ENCODE measurements at regions not wholly inside any gene's neighbourhood (a gene's known extent, or its start where the extent isn't known, plus 50 kb on each side); places are given as distances from the start of the nearest gene placed in this dataset.
"Not testable (repeated sequence)": the region's sequence is repeated elsewhere in the genome, so short reads cannot be mapped to it uniquely, and the experiment has no call there.

- FAIRE-seq, result no peak
Measured at GRCh38 chr2:160816916-160817499, 323.4 kb upstream of the RBMS1 start.

DNA sequence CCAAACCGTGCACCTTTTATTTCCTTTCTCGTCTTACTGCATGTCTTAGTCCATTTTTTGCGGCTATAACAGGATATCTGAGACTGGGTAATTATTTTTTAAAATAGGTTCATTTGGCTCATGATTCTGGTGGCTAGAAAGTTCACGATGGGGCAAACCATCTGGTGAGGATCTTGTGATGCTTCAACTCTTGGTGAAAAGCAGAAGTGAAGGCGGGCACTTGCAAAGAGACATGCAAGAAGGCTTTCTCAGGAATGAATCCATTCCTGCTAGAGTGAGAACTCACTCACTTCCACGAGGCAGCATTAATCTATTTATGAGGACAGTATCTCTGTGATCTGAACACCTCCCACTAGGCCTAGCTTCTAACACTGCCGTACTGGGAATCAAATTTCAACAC, 327.1 kb upstream of the RBMS1 start:
- no peak for FAIRE-seq

GRCh38 chr2:160822006-160822405, 328.4 kb upstream of the RBMS1 start:
- no peak for FAIRE-seq

DNA sequence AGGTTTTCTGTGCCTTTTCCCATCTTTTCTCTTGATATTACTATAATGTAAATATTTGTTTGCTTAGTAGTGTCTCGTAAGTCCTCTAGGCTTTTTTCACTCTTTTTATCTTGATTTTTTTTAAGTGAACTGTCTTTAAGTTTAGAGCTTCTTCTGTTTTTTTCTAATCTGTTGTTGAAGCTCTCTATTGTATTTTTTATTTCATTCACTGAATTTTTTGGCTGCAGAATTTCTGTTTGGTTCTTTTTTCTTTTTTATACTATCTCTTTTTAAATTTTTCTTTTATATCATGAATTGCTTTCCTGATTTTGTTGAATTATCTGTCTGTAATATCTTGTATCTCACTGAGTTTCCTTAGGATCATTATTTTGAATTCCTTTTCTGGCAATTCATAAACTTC, 331.8 kb upstream of the RBMS1 start:
- FAIRE-seq, result no peak

- no peak for FAIRE-seq
Measured at GRCh38 chr2:160826496-160826895, 332.9 kb upstream of the RBMS1 start.

DNA sequence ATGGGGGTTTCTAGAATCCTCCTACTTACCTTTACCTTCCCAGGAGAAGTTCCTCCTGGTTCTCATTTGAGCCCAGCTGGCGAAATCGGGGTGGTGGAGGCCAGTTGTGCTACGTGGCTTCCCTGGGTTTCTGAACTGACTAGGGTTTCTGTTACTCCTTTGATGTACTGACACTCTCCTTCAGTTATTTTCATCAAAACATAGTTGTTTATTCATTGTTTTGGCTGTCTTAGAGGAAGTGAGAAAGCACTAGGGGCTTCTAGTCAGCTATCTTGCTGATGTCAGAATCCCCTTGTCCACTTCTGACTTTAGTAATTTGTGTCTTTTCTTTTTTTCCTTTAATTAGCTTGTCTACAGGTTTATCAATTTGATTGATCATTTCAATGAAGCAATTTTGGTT, 332.2 kb upstream of the TANK start:
- FAIRE-seq, result no peak

DNA sequence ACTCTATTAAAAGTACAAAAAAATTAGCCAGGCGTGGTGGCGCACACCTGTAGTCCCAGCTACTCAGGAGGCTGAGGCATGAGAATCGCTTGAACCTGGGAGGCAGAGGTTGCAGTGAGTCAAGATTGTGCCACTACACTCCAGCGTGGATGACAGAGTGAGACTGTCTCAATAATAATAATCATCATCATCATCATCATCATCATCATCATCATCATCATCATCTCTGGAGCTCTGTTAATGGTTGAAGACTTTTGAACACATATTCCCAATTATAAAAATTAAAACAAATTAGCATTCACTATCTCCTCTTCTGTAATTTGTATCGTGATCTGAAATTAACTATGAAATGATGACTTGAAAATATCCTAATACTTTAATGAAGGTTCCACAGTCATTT, 327.8 kb upstream of the TANK start:
- not testable (repeated sequence) for FAIRE-seq

- FAIRE-seq, result no peak
Measured at GRCh38 chr2:160835166-160835565, 325.1 kb upstream of the TANK start.

GRCh38 chr2:160836755-160837154, 323.5 kb upstream of the TANK start:
- FAIRE-seq, result no peak

- no peak for FAIRE-seq
Measured at GRCh38 chr2:160837416-160837815, 322.8 kb upstream of the TANK start.

- no peak for FAIRE-seq
Measured at GRCh38 chr2:160838147-160838546, 322.1 kb upstream of the TANK start.

DNA sequence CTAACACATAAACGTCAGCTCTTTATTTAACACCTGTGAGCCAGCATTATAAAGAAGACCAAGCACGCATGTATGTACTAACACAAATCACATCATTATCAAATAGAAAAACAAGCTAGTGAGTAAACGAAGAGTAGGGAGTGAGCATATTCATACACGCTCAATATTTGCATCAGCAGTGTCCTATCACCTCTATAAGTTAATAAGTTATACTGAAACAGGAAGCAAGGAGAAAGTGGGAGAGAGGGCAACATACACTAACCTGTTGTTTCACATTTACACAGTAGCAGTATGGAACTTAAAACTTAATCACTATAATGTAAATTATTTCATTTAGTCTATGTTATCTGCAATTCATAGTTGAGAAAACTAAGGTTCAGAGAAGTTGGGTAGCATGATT, 321.5 kb upstream of the TANK start:
- FAIRE-seq, result no peak

- FAIRE-seq, result no peak
Measured at GRCh38 chr2:160842286-160842685, 317.9 kb upstream of the TANK start.

DNA sequence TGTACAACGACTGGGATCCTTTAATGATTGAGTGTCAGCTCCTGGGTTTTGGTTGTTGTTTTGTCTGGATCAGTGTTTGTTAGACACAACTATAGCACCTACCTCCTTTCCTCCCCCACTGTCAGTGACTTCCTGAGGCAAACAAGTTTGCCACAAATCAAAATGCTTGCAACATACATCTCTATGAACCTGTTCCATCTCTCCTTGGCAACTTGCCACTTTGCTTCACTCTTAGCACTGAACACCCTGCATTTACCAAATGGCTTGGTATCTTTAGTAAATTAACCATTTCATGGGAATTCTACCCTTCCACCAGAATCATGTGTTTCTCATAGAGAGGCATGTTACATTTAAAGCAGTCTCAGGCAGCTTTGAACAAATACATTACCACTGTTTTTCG, 301.1 kb upstream of the TANK start:
- FAIRE-seq, result no peak

DNA sequence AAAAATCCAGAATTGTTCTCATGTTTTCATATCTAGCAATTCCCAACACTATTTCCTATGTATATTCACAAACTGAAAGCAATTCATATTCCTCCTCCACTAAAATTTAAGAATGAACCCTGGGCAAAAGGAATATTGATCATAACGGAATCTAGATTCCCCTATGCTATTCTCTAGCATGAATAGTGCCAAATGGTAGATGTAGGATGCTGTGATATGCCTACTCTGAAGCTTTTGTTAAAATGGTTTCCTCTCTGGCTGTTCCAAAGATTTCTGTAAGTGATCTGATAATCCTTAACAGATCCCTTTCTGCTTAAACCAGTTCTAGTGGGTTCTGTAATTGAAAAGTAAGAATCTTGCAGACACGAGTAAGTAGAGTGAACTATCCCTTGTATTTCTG, 298.0 kb upstream of the TANK start:
- FAIRE-seq, result no peak

DNA sequence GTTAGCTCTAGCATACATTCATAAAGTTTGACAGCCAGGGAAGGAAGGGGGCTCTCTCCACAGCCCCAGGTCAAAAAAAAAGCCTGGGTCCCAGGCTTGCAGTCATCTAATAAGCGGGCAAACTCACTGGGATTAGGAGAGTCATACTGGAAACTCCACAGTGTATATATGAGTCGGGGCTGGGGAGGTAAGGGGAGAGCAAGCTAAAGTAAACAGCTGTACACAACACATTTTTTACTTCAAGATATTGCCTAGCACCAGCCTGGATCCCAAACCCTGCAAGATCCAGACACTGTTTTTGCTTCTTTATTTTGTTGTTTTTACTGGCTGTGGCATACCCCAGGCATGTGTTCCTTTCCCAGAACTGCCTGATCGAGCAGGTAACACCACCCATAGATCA, 291.3 kb upstream of the TANK start:
- no peak for FAIRE-seq

DNA sequence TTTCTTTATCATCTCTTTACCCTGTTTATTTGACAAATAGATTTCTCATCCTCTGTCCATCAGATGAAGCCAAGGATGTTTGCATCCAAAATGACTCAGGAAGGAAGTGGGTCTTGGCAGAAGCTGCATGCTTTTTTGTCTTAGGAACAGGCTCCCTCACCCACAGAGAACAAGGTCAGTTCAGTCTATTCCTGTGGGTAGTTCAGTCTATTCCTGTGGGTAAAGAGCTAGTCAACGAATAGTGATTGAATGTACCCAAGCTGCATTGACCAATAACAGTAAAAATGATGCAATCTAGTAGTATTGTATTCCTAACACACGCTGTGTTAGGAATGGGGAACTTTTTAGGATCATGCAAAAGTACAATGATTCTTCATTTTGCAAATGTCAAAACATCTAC, 290.8 kb upstream of the TANK start:
- no peak for FAIRE-seq

DNA sequence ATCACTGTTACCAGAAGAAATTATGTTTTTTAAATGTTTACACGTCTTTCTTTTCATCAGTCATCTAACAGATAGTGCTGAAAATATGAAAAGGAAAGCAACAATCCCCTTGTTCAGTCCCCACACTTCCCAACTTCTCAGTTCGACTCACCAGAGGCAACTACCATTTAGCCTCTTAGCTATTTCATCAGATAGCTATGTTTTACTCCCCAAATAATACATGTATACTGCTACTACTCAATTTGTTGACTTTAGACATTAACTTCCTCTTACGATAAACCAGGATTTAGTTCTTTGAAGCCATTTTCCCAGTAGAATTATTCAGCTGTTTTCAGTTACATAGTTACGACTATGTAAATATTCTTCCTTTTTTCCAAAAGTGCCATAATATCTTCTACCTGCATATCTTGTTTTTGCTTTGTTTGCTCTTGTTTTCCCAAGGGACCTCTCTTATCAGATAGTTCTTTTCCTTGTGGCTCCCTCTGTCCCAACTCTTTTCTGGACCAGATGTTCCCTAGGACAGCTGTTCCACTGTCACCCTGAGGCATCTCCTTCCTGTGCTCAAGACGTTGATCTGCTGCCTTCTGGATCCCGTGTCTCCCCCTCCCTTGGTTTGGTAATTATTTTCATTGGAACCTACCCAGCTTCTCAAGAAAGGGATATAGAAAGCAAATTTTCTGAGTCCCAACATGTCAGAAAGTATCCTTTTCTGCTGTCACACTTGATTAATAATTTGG, 289.3 kb upstream of the TANK start:
- FAIRE-seq, result no peak

- FAIRE-seq, result no peak
Measured at GRCh38 chr2:160871953-160872352, 288.3 kb upstream of the TANK start.

GRCh38 chr2:160876029-160876428, 284.2 kb upstream of the TANK start:
- FAIRE-seq, result no peak

- no peak for FAIRE-seq
Measured at GRCh38 chr2:160876765-160877164, 283.5 kb upstream of the TANK start.

GRCh38 chr2:160878618-160879017, 281.6 kb upstream of the TANK start:
- no peak for FAIRE-seq

GRCh38 chr2:160882906-160883305, 277.3 kb upstream of the TANK start:
- no peak for FAIRE-seq

DNA sequence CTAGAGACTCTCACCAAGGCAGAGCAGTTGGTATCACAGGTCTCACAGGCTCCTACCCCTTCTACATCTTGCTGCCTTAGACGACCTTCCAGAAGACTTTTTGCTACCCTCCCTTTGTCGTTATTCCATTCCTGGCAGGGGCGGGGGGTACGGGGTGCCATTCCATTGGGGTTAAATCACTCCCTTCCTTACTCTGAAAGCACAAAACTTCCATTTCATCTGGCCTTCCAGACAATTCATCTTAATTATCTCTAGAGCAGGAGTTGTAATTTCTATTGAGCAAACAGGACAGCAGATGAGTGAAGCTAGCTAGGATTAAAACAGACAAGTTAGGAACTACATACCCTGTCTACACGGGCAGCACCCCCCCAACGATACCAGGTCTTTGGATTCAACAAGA, 276.2 kb upstream of the TANK start:
- FAIRE-seq, result no peak

Measured in colon (tissue), 2 donors.